Natural killer cell (primary cell): ENCODE measurements at regions not wholly inside any gene's neighbourhood (a gene's known extent, or its start where the extent isn't known, plus 50 kb on each side); places are given as distances from the start of the nearest gene placed in this dataset.
"Not testable (repeated sequence)": the region's sequence is repeated elsewhere in the genome, so short reads cannot be mapped to it uniquely, and the experiment has no call there.

Experiments
- ATAC-seq, 3 donors: fragments of 150-1000 bp in 2 of 3; fragments of 200-7000 bp in 1 of 3; cut with Tn5 transposase; 1 replicate in 1 of 3; 2 replicates in 2 of 3; pipeline ENCODE4 v1.10.0; 2021; ENCODE audit warnings: mild to moderate bottlenecking in 2 of 3, moderate library complexity in 2 of 3
- DNase-seq, 2 donors: peaks; one replicate each; pipeline versions ENCODE4 v3.0.0 to v3.0.0-alpha.2; 2013 to 2021; ENCODE audit warnings: mixed read lengths in 1 of 2
- H3K27ac ChIP-seq: one replicate; pipeline ENCODE4 v1.5.1; 2013; ENCODE audit warnings: mild to moderate bottlenecking, low read length
- H3K27me3 ChIP-seq: one replicate; pipeline ENCODE4 v1.6.1; 2013; ENCODE audit warnings: low read length; ENCODE audit not compliant: control insufficient read depth, insufficient read depth
- H3K36me3 ChIP-seq: one replicate; pipeline ENCODE4 v1.6.1; 2013; ENCODE audit warnings: low read length; ENCODE audit not compliant: control insufficient read depth, insufficient read depth
- H3K4me1 ChIP-seq: one replicate; pipeline ENCODE4 v1.6.1; 2013; ENCODE audit warnings: low read length; ENCODE audit not compliant: control insufficient read depth, insufficient read depth
- H3K4me3 ChIP-seq: one replicate; pipeline ENCODE4 v1.5.1; 2013; ENCODE audit warnings: low read length
- H3K9me3 ChIP-seq: one replicate; pipeline ENCODE4 v1.6.1; 2013; ENCODE audit warnings: low read length; ENCODE audit not compliant: control insufficient read depth, insufficient read depth
- H3K27ac Mint-ChIP-seq, 2 donors: one replicate each; pipeline ENCODE4 v1.8.0; 2022; ENCODE audit warnings: mild to moderate bottlenecking in 2 of 2, mixed read lengths in 2 of 2, moderate library complexity in 1 of 2
- H3K27me3 Mint-ChIP-seq, 2 donors: one replicate each; pipeline ENCODE4 v1.8.0; 2022; ENCODE audit warnings: low read depth in 2 of 2, mixed read lengths in 2 of 2
- H3K36me3 Mint-ChIP-seq: one replicate; pipeline ENCODE4 v1.8.0; 2022; ENCODE audit warnings: mixed read lengths
- H3K4me1 Mint-ChIP-seq, 2 donors: one replicate each; pipeline ENCODE4 v1.8.0; 2022; ENCODE audit warnings: mixed read lengths in 2 of 2
- H3K4me3 Mint-ChIP-seq: one replicate; pipeline ENCODE4 v1.8.0; 2022; ENCODE audit warnings: mild to moderate bottlenecking, moderate library complexity, mixed read lengths
- H3K9me3 Mint-ChIP-seq, 2 donors: one replicate each; pipeline ENCODE4 v1.8.0; 2022; ENCODE audit warnings: mixed read lengths in 2 of 2
- WGBS: methylation state at CpG from one replicate; pipeline ENCODE4 v1.1.7; 2013; ENCODE audit warnings: missing lambda C conversion rate; ENCODE audit not compliant: insufficient coverage; 5-methylcytosine and 5-hydroxymethylcytosine counted together
- intact Hi-C: fragments of 100-400 bp; cut with micrococcal nuclease; formaldehyde crosslinking; loops from one replicate; pipeline ENCODE4 v1.14.2; 2022
- TF ChIP-seq, protein P1 (sequence below): fragments of 200-600 bp; IDR thresholded peaks from one replicate; pipeline ENCODE4 v1.8.0; 2022; ENCODE audit warnings: antibody characterized with exemption

DNA sequence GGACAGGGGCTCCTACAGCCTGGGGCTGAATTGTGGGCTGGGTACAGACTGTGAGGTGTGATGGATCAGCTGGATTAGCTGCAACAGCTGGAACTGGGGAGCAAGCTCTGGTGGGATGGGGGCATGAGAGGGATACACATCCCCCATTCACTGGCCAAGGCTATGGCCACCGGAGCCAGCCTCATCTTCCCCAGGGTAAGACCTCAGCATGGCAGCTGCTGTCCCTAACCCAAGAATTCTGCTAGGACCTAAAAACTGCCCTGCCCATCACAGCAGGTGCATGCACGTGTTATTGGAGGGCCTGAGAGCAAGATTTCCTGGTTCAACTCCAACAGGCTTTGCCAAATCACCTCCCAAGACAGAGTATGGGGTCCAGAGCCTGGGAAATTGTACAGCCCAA lies 258.6 kb upstream of the AGTR2 start:
- Mint-ChIP-seq H3K27ac (no peak overlapping the region), H3K9me3 (peaks cover 2 to 6% of the 10 kb centered on the region in 2 donors), H3K27me3 (peaks cover 0 to under 1% of the 10 kb centered on the region in 2 donors), H3K4me3 (no peak overlapping the region), H3K4me1 (no peaks in the 10 kb centered on the region), H3K36me3 (no peaks in the 10 kb centered on the region)
- 86% methylated on average over 2 of the region's 2 CpGs for WGBS
- TF ChIP-seq, protein P1, sequence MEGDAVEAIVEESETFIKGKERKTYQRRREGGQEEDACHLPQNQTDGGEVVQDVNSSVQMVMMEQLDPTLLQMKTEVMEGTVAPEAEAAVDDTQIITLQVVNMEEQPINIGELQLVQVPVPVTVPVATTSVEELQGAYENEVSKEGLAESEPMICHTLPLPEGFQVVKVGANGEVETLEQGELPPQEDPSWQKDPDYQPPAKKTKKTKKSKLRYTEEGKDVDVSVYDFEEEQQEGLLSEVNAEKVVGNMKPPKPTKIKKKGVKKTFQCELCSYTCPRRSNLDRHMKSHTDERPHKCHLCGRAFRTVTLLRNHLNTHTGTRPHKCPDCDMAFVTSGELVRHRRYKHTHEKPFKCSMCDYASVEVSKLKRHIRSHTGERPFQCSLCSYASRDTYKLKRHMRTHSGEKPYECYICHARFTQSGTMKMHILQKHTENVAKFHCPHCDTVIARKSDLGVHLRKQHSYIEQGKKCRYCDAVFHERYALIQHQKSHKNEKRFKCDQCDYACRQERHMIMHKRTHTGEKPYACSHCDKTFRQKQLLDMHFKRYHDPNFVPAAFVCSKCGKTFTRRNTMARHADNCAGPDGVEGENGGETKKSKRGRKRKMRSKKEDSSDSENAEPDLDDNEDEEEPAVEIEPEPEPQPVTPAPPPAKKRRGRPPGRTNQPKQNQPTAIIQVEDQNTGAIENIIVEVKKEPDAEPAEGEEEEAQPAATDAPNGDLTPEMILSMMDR = no peak
- Histone ChIP-seq H3K4me1 (no peaks in the 10 kb centered on the region), H3K4me3 (no peak overlapping the region), H3K27ac (no peak overlapping the region), H3K9me3 (no peaks in the 10 kb centered on the region), H3K36me3 (no peaks in the 10 kb centered on the region), H3K27me3 (no peaks in the 10 kb centered on the region)
- intact Hi-C loops = no loop called here
- DNase-seq (no peak), ATAC-seq (no peak)

DNA sequence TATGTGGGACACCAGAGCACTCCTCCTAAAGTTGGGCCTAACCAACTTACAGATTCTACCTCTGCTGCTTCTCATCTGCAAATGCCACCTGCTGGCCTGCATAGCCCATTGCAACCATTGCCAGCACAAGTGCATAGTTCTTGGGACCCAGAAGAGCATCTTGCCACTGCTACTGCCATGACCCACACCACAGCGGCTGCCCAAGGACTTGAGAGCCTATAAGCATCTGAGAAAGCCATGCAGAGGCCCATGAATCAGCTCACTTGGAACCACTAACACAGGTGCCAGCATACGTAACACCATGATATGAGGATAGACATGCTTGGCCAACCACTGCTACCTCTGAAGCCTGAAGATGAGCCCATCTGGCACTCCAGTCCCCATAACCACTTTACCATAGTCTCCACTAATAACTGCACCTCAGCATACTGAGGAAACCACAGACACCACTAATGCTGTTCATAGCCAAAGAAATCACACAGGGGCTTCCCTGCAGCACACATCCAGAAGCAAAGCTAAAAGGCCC lies 258.1 kb upstream of the AGTR2 start:
- no peaks in the 10 kb centered on the region for H3K36me3 Mint-ChIP-seq
- intact Hi-C loops = no loop called here

GRCh38 chrX:115913575-115913974 lies 257.0 kb upstream of the AGTR2 start:
- H3K4me3 Mint-ChIP-seq = no peak overlapping the region
- intact Hi-C loops = no loop called here
- H3K27ac Mint-ChIP-seq = no peak overlapping the region
- H3K27me3 ChIP-seq = no peaks in the 10 kb centered on the region
- peaks cover 2% of the 10 kb centered on the region in 2 donors for H3K9me3 Mint-ChIP-seq
- H3K4me1 ChIP-seq = no peaks in the 10 kb centered on the region
- no peaks in the 10 kb centered on the region for H3K4me1 Mint-ChIP-seq
- H3K27ac ChIP-seq = no peak overlapping the region
- no peak overlapping the region for H3K4me3 ChIP-seq
- DNase-seq = no peak
- TF ChIP-seq, protein P1 = no peak
- ATAC-seq = no peak
- H3K36me3 ChIP-seq = no peaks in the 10 kb centered on the region
- no peaks in the 10 kb centered on the region for H3K9me3 ChIP-seq
- no peaks in the 10 kb centered on the region for H3K27me3 Mint-ChIP-seq
- H3K36me3 Mint-ChIP-seq = no peaks in the 10 kb centered on the region

More for the DNA sequence above, 258.1 kb upstream of the AGTR2 start:
- DNase-seq (no peak), ATAC-seq (no peak)
- Mint-ChIP-seq H3K27me3 (no peaks in the 10 kb centered on the region), H3K4me1 (no peaks in the 10 kb centered on the region), H3K9me3 (peaks cover 2 to 6% of the 10 kb centered on the region in 2 donors), H3K4me3 (no peak overlapping the region), H3K27ac (no peak overlapping the region)
- Histone ChIP-seq H3K4me1 (no peaks in the 10 kb centered on the region), H3K9me3 (no peaks in the 10 kb centered on the region), H3K36me3 (no peaks in the 10 kb centered on the region), H3K4me3 (no peak overlapping the region), H3K27me3 (no peaks in the 10 kb centered on the region), H3K27ac (no peak overlapping the region)
- TF ChIP-seq, protein P1 = no peak
- 78% methylated on average over 2 of the region's 2 CpGs for WGBS

GRCh38 chrX:115915625-115916024 lies 254.9 kb upstream of the AGTR2 start:
- no CpG with 5 or more reads among the region's 3 CpGs for WGBS
- intact Hi-C loops, DNase-seq, ATAC-seq, H3K27ac ChIP-seq, H3K4me1 Mint-ChIP-seq, H3K9me3 Mint-ChIP-seq, H3K4me3 ChIP-seq, H3K27ac Mint-ChIP-seq, H3K4me3 Mint-ChIP-seq, H3K36me3 ChIP-seq, H3K27me3 ChIP-seq, H3K9me3 ChIP-seq, H3K4me1 ChIP-seq, H3K36me3 Mint-ChIP-seq, H3K27me3 Mint-ChIP-seq: not testable (repeated sequence)
